AG10803 (cell line): ENCODE measurements at regions not wholly inside any gene's neighbourhood (a gene's known extent, or its start where the extent isn't known, plus 50 kb on each side); places are given as distances from the start of the nearest gene placed in this dataset.

Experiments
- DNase-seq: peaks from one replicate; pipeline ENCODE4 v3.0.0; 2010; ENCODE audit warnings: low read depth
- H3K4me3 ChIP-seq: 2 replicates; pipeline ENCODE4 v1.5.1; 2011; ENCODE audit warnings: mild to moderate bottlenecking, low read length, control low read depth
- CTCF ChIP-seq: conservative IDR thresholded peaks from 2 replicates; pipeline ENCODE4 v1.5.1; 2011; ENCODE audit warnings: mild to moderate bottlenecking, low read length, control low read depth, inconsistent platforms

- H3K4me3 ChIP-seq = 0 out of 2 replicates have a peak overlapping the region, but pooled peaks have one; percentile 12
- DNase-seq = peak; percentile 82
- TF ChIP-seq CTCF = peak; percentile 67
Measured at GRCh38 chr3:159828542-159828943, 160.1 kb upstream of the IL12A start.

GRCh38 chr3:159829056-159829455 lies 159.6 kb upstream of the IL12A start:
- H3K4me3 ChIP-seq = no peak overlapping the region
- no peak for DNase-seq
- no peak for TF ChIP-seq CTCF

DNA sequence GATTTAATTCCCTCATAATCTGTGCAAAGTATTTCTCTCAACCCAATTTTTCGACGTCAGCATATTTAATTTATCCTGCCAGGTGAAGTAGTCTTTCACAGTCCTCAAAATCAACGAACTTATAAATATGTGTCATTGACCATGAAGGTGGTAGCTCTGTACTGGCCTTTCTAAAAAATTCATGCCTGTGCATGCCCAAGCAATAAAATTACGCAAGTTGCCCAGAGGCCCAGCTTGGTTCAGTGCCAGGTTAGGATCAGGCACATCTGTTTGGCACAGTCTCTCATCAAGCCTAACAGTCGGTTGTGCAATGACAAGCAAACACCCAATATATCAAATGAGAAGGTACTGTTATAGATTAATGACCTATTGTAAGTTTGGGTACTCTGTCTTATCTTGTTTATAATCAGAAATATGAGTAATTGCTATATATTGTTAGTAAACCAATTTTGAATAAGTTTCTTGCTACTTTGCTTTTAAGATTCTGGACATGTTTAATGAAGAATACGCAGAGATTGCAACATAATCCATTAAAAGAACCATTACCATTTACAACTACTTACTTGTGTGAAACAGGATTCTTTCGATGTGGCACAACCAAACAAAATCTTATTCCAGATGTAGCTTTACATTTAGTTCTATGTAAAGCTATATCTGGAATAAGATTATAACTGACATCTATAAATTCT lies 159.0 kb upstream of the IL12A start:
- no peak for TF ChIP-seq CTCF
- peak; percentile 94 for DNase-seq
- H3K4me3 ChIP-seq = no peak overlapping the region

- no peak for TF ChIP-seq CTCF
- no peak overlapping the region for H3K4me3 ChIP-seq
- DNase-seq = peak; percentile 81
Measured at GRCh38 chr3:159830523-159831154, 158.0 kb upstream of the IL12A start.

DNA sequence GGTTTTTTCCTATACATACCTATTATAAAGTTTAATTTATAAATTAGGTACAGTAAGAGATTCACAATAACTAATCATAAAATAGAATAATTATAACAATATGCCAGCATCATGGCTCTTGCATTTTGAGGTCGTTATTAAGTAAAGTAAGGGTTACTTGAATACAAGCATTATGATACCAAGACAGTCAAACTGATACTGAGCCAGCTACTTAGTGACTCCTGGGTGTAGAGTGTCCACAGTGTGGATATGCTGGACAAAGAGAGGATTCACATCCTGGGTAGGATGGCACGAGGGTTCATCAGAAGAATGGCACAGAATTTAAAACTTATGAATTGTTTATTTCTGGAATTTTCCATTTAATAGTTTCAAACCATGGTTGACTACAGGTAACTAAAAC lies 157.2 kb upstream of the IL12A start:
- DNase-seq = no peak
- no peak for TF ChIP-seq CTCF
- no peak overlapping the region for H3K4me3 ChIP-seq

GRCh38 chr3:159832024-159832423 lies 156.6 kb upstream of the IL12A start:
- DNase-seq = no peak
- no peak overlapping the region for H3K4me3 ChIP-seq
- no peak for TF ChIP-seq CTCF

DNA sequence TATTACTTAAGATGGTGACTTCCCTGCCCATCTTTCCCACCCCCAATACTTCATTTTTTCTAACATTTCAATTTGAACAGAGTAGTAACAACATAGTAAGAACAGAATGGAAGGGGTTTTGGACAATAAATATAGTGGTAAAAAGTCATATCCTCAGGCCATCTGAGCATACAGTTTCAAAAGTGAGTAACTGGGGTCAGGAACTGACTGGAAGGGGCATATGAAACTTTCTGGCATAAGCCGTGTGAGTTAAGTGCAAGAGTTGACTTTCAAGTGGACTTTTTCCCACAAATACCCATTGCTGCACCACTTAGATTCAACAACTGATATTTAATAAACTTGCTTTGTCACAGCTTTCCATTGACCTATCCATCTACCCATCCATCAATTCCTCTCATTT lies 153.5 kb upstream of the IL12A start:
- no peak for DNase-seq
- no peak overlapping the region for H3K4me3 ChIP-seq
- TF ChIP-seq CTCF = no peak
